ENCODE measurements at regions not wholly inside any gene's neighbourhood (a gene's known extent, or its start where the extent isn't known, plus 50 kb on each side); places are given as distances from the start of the nearest gene placed in this dataset.

DNA sequence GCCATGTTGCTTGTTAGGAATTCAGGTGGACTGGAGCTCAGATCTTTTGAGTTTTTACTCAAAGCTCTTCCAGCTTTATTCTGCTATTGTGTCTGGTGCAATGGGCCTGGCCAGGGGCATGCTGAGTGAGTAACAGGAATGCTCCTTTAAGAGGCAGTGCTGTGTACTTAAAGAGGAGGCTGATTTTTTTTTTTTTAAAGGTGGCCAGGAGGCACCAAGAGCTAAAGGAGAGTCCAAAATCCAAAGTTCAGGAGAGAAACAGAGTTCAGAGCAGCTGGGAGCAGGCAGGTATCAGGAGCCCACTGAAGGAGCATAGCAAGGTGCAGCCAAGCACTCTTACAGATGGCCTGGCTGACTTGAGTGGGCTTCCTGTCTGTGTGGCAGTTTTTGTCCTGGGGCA lies 178.7 kb downstream of the FMR1NB start:
- TF ChIP-seq, protein P1, sequence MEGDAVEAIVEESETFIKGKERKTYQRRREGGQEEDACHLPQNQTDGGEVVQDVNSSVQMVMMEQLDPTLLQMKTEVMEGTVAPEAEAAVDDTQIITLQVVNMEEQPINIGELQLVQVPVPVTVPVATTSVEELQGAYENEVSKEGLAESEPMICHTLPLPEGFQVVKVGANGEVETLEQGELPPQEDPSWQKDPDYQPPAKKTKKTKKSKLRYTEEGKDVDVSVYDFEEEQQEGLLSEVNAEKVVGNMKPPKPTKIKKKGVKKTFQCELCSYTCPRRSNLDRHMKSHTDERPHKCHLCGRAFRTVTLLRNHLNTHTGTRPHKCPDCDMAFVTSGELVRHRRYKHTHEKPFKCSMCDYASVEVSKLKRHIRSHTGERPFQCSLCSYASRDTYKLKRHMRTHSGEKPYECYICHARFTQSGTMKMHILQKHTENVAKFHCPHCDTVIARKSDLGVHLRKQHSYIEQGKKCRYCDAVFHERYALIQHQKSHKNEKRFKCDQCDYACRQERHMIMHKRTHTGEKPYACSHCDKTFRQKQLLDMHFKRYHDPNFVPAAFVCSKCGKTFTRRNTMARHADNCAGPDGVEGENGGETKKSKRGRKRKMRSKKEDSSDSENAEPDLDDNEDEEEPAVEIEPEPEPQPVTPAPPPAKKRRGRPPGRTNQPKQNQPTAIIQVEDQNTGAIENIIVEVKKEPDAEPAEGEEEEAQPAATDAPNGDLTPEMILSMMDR (IDR thresholded peaks at IDR 0.05; ENCODE audit: low read length): no peak
- no peak for TF ChIP-seq EZH2 (IDR thresholded peaks at IDR 0.05; ENCODE audit: borderline replicate concordance, low read length)

Data from OCI-LY1 (cell line).